H9 (cell line): ENCODE measurements at regions not wholly inside any gene's neighbourhood (a gene's known extent, or its start where the extent isn't known, plus 50 kb on each side); places are given as distances from the start of the nearest gene placed in this dataset.

ENCODE experiments used
- DNase-seq: peaks from one replicate; pipeline ENCODE4 v3.0.0-alpha.2; 2017
- H2AFZ ChIP-seq: one replicate; pipeline ENCODE4 v1.6.1; 2013; ENCODE audit warnings: mild to moderate bottlenecking, low read length, control low read depth, moderate library complexity
- H2AK5ac ChIP-seq: 2 replicates; pipeline ENCODE4 v1.6.1; 2013; ENCODE audit warnings: low read length, control low read depth, mixed read lengths; ENCODE audit not compliant: insufficient read length
- H2BK120ac ChIP-seq: one replicate; pipeline ENCODE4 v1.6.1; 2013; ENCODE audit warnings: low read depth, mild to moderate bottlenecking, low read length, control low read depth, inconsistent platforms; ENCODE audit not compliant: poor library complexity, severe bottlenecking
- H2BK12ac ChIP-seq: 2 replicates; pipeline ENCODE4 v1.6.1; 2013; ENCODE audit warnings: low read length, control low read depth, mixed read lengths, low read depth; ENCODE audit not compliant: insufficient read length
- H2BK15ac ChIP-seq: 2 replicates; pipeline ENCODE4 v1.6.1; 2013; ENCODE audit warnings: low read depth, low read length, control low read depth
- H2BK20ac ChIP-seq: one replicate; pipeline ENCODE4 v1.6.1; 2013; ENCODE audit warnings: low read depth, mild to moderate bottlenecking, low read length, control low read depth, inconsistent platforms; ENCODE audit not compliant: poor library complexity, severe bottlenecking
- H2BK5ac ChIP-seq: 2 replicates; pipeline ENCODE4 v1.6.1; 2013; ENCODE audit warnings: low read length, control low read depth, mixed read lengths; ENCODE audit not compliant: insufficient read length
- H3K14ac ChIP-seq: 2 replicates; pipeline ENCODE4 v1.6.1; 2013; ENCODE audit warnings: low read length, control low read depth; ENCODE audit not compliant: insufficient read depth
- H3K18ac ChIP-seq: 2 replicates; pipeline ENCODE4 v1.6.1; 2013; ENCODE audit warnings: low read depth, mild to moderate bottlenecking, mixed read lengths, low read length, control low read depth; ENCODE audit not compliant: insufficient read length
- H3K23ac ChIP-seq: 2 replicates; pipeline ENCODE4 v1.6.1; 2013; ENCODE audit warnings: low read length, control low read depth, mixed read lengths, low read depth; ENCODE audit not compliant: insufficient read length
- H3K23me2 ChIP-seq: 2 replicates; pipeline ENCODE4 v1.6.1; 2013; ENCODE audit warnings: low read depth, mild to moderate bottlenecking, mixed read lengths, low read length, control low read depth; ENCODE audit not compliant: insufficient read length, poor library complexity, severe bottlenecking
- H3K27ac ChIP-seq: 2 replicates; pipeline ENCODE4 v1.5.1; 2013; ENCODE audit warnings: low read length, control low read depth, mixed read lengths, low read depth; ENCODE audit not compliant: insufficient read length
- H3K27me3 ChIP-seq: 2 replicates; pipeline ENCODE4 v1.6.1; 2013; ENCODE audit warnings: low read length, control low read depth, inconsistent platforms; ENCODE audit not compliant: insufficient read depth
- H3K4ac ChIP-seq: 2 replicates; pipeline ENCODE4 v1.6.1; 2013; ENCODE audit warnings: low read depth, mild to moderate bottlenecking, control low read depth, inconsistent platforms, low read length, moderate library complexity
- H3K4me1 ChIP-seq: 2 replicates; pipeline ENCODE4 v1.6.1; 2013; ENCODE audit warnings: low read length, control low read depth, inconsistent platforms; ENCODE audit not compliant: insufficient read depth
- H3K4me2 ChIP-seq: 2 replicates; pipeline ENCODE4 v1.6.1; 2013; ENCODE audit warnings: low read length, control low read depth, mixed read lengths; ENCODE audit not compliant: insufficient read length, insufficient read depth
- H3K56ac ChIP-seq: 2 replicates; pipeline ENCODE4 v1.6.1; 2013; ENCODE audit warnings: low read depth, mild to moderate bottlenecking, mixed read lengths, low read length, control low read depth; ENCODE audit not compliant: insufficient read length
- H3K79me1 ChIP-seq: 2 replicates; pipeline ENCODE4 v1.6.1; 2013; ENCODE audit warnings: low read depth, mild to moderate bottlenecking, moderate library complexity, low read length, control low read depth, inconsistent platforms; ENCODE audit not compliant: insufficient read depth, poor library complexity, severe bottlenecking
- H3K79me2 ChIP-seq: 2 replicates; pipeline ENCODE4 v1.6.1; 2013; ENCODE audit warnings: low read length, control low read depth, inconsistent platforms; ENCODE audit not compliant: insufficient read depth
- H3K9ac ChIP-seq: 2 replicates; pipeline ENCODE4 v1.6.1; 2013; ENCODE audit warnings: low read length, control low read depth, mixed read lengths; ENCODE audit not compliant: insufficient read length; ENCODE audit errors: extremely low read depth
- H3K9me3 ChIP-seq: one replicate; pipeline ENCODE4 v1.6.1; 2013; ENCODE audit warnings: low read depth, low read length, inconsistent platforms; ENCODE audit not compliant: control insufficient read depth
- H3T11ph ChIP-seq: one replicate; pipeline ENCODE4 v1.6.1; 2013; ENCODE audit warnings: mild to moderate bottlenecking, low read length, control low read depth, inconsistent platforms
- H4K20me1 ChIP-seq: one replicate; pipeline ENCODE4 v1.6.1; 2013; ENCODE audit not compliant: control insufficient read depth, insufficient read length, insufficient read depth
- H4K5ac ChIP-seq: 2 replicates; pipeline ENCODE4 v1.6.1; 2013; ENCODE audit warnings: low read depth, mild to moderate bottlenecking, mixed read lengths, low read length, control low read depth; ENCODE audit not compliant: insufficient read length
- H4K8ac ChIP-seq: replicated peaks from 2 replicates; pipeline ENCODE4 v1.6.1; 2013; ENCODE audit warnings: low read length, control low read depth, mixed read lengths, low read depth; ENCODE audit not compliant: insufficient read length
- H4K91ac ChIP-seq: 2 replicates; pipeline ENCODE4 v1.6.1; 2013; ENCODE audit warnings: low read depth, mild to moderate bottlenecking, moderate library complexity, mixed read lengths, low read length, control low read depth; ENCODE audit not compliant: insufficient read length
- H3K27ac Mint-ChIP-seq, 3 experiments: 2 replicates in 2 of 3; 3 replicates in 1 of 3; pipeline ENCODE4 v1.8.0; 2020 to 2021; ENCODE audit warnings: mixed read lengths in 3 of 3, mild to moderate bottlenecking in 1 of 3, moderate library complexity in 1 of 3
- H3K27me3 Mint-ChIP-seq: 2 replicates; pipeline ENCODE4 v1.8.0; 2021; ENCODE audit warnings: low read depth, mild to moderate bottlenecking, moderate library complexity, mixed read lengths
- H3K36me3 Mint-ChIP-seq, 3 experiments: 2 replicates in 2 of 3; 3 replicates in 1 of 3; pipeline ENCODE4 v1.8.0; 2020 to 2021; ENCODE audit warnings: low read depth in 3 of 3, mixed read lengths in 3 of 3; ENCODE audit not compliant: insufficient read depth in 1 of 3
- H3K4me1 Mint-ChIP-seq, 2 experiments: 2 replicates each; pipeline ENCODE4 v1.8.0; 2020; ENCODE audit warnings: mixed read lengths in 2 of 2
- H3K4me3 Mint-ChIP-seq, 2 experiments: 2 replicates in 1 of 2; 3 replicates in 1 of 2; pipeline ENCODE4 v1.8.0; 2020 to 2021; ENCODE audit warnings: mild to moderate bottlenecking in 2 of 2, mixed read lengths in 2 of 2, moderate library complexity in 1 of 2
- H3K9me3 Mint-ChIP-seq, 2 experiments: 2 replicates in 1 of 2; 3 replicates in 1 of 2; pipeline ENCODE4 v1.8.0; 2020; ENCODE audit warnings: mild to moderate bottlenecking in 2 of 2, mixed read lengths in 2 of 2, moderate library complexity in 1 of 2
- WGBS: extraction: QIAGEN DNeasy Blood & Tissue Kit; methylation state at CpG from one replicate; pipeline ENCODE4 v1.1.7; 2013; ENCODE audit warnings: missing lambda C conversion rate, low lambda C conversion rate, mixed read lengths; ENCODE audit not compliant: insufficient read length; ENCODE audit errors: extremely low coverage; 5-methylcytosine and 5-hydroxymethylcytosine counted together
- TF ChIP-seq, protein P1 (sequence below): fragments of 200-600 bp; sonication (generic); conservative IDR thresholded peaks from 3 replicates; pipeline ENCODE4 v1.8.0; 2021; ENCODE audit warnings: antibody characterized with exemption, mild to moderate bottlenecking

DNA sequence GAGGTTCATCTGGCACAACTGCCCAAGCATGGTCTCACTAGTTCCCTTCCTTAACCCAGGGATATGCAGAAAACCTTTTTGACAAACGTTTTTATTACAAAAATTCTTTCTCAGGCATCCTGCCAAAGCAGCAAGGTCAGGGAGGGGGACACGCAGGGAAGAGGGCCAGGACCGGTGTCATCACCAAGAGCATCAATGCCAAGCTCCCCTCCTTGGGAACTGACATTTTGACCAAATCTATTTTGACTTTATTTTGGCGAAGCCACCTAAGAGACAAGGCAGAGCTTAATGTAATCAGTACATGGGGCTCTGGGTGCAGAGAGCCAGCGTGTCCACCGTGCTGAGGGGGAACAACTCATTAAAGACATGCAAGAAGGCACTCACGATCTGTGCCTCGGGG, 265.2 kb downstream of the CBLN1 start:
- TF ChIP-seq, protein P1, sequence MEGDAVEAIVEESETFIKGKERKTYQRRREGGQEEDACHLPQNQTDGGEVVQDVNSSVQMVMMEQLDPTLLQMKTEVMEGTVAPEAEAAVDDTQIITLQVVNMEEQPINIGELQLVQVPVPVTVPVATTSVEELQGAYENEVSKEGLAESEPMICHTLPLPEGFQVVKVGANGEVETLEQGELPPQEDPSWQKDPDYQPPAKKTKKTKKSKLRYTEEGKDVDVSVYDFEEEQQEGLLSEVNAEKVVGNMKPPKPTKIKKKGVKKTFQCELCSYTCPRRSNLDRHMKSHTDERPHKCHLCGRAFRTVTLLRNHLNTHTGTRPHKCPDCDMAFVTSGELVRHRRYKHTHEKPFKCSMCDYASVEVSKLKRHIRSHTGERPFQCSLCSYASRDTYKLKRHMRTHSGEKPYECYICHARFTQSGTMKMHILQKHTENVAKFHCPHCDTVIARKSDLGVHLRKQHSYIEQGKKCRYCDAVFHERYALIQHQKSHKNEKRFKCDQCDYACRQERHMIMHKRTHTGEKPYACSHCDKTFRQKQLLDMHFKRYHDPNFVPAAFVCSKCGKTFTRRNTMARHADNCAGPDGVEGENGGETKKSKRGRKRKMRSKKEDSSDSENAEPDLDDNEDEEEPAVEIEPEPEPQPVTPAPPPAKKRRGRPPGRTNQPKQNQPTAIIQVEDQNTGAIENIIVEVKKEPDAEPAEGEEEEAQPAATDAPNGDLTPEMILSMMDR = no peak
- Histone ChIP-seq H3T11ph (no peak overlapping the region), H4K91ac (no peak overlapping the region), H2BK12ac (no peak overlapping the region), H4K5ac (no peak overlapping the region), H4K20me1 (no peaks in the 10 kb centered on the region), H3K79me1 (no peaks in the 10 kb centered on the region), H3K23me2 (no peaks in the 10 kb centered on the region), H2BK15ac (no peak overlapping the region), H3K18ac (no peak overlapping the region), H3K23ac (no peak overlapping the region), H3K9me3 (no peaks in the 10 kb centered on the region), H2AFZ (no peak overlapping the region), H4K8ac (no peak overlapping the region), H3K14ac (no peak overlapping the region), H3K27me3 (no peaks in the 10 kb centered on the region), H3K4me1 (peaks cover 5% of the 10 kb centered on the region; the same call in 1 of the 2 replicates), H3K4me2 (no peak overlapping the region), H3K9ac (no peak overlapping the region), H3K27ac (no peak overlapping the region), H2BK20ac (no peak overlapping the region), H3K56ac (no peak overlapping the region), H2BK120ac (no peak overlapping the region), H3K4ac (no peak overlapping the region), H2AK5ac (no peak overlapping the region), H3K79me2 (no peaks in the 10 kb centered on the region), H2BK5ac (no peak overlapping the region)
- Mint-ChIP-seq H3K9me3 (no peaks in the 10 kb centered on the region; a peak in 2 of 5 replicates), H3K27ac (no peak overlapping the region), H3K4me1 (peaks cover 35 to 39% of the 10 kb centered on the region in 2 experiments), H3K27me3 (peaks cover 16% of the 10 kb centered on the region), H3K4me3 (no peak overlapping the region), H3K36me3 (peaks cover 0 to 1% (median 0%) of the 10 kb centered on the region in 3 experiments; a peak in 1 of 7 replicates)
- WGBS = no CpG with 5 or more reads among the region's 8 CpGs
- no peak for DNase-seq
